Right renal pelvis (tissue), 4 donors: ENCODE measurements at regions not wholly inside any gene's neighbourhood (a gene's known extent, or its start where the extent isn't known, plus 50 kb on each side); places are given as distances from the start of the nearest gene placed in this dataset.

ENCODE experiments used
- DNase-seq, 4 donors: peaks; one replicate each; pipeline ENCODE4 v3.0.0-alpha.2; 2013; ENCODE audit warnings: low read depth in 4 of 4, low spot score in 3 of 4, missing footprints in 1 of 4

- DNase-seq, result no peak
Observed at GRCh38 chr9:87115785-87116184, 168.5 kb upstream of the GAS1 start.

- no peak for DNase-seq
Observed at GRCh38 chr9:87116492-87116891, 169.2 kb upstream of the GAS1 start.

- no peak for DNase-seq
Observed at GRCh38 chr9:87118594-87118993, 171.3 kb upstream of the GAS1 start.

GRCh38 chr9:87119328-87119881 lies 172.1 kb upstream of the GAS1 start:
- no peak for DNase-seq

- DNase-seq, result no peak
Observed at GRCh38 chr9:87120610-87121009, 173.3 kb upstream of the GAS1 start.

GRCh38 chr9:87122947-87123685 lies 175.8 kb upstream of the GAS1 start:
- no peak for DNase-seq

GRCh38 chr9:87123830-87124229 lies 176.5 kb upstream of the GAS1 start:
- no peak for DNase-seq

GRCh38 chr9:87125819-87126218 lies 178.5 kb upstream of the GAS1 start:
- DNase-seq, result no peak

- DNase-seq, result no peak
Observed at GRCh38 chr9:87127543-87127942, 180.2 kb upstream of the GAS1 start.

- no peak for DNase-seq
Observed at GRCh38 chr9:87127978-87128614, 180.8 kb upstream of the GAS1 start.

- no peak for DNase-seq
Observed at GRCh38 chr9:87128844-87129493, 181.7 kb upstream of the GAS1 start.

GRCh38 chr9:87135074-87135473 lies 187.8 kb upstream of the GAS1 start:
- DNase-seq, result no peak

GRCh38 chr9:87137718-87138117 lies 190.4 kb upstream of the GAS1 start:
- DNase-seq, result no peak

- no peak for DNase-seq
Observed at GRCh38 chr9:87138128-87139040, 191.1 kb upstream of the GAS1 start.

GRCh38 chr9:87139099-87139730 lies 191.9 kb upstream of the GAS1 start:
- DNase-seq, result no peak

GRCh38 chr9:87140142-87140541 lies 192.8 kb upstream of the GAS1 start:
- no peak for DNase-seq

- DNase-seq, result peak in 1 of 4 donors; percentile 62
Observed at GRCh38 chr9:87140605-87141109, 193.4 kb upstream of the GAS1 start.

- no peak for DNase-seq
Observed at GRCh38 chr9:87141124-87141523, 193.8 kb upstream of the GAS1 start.

GRCh38 chr9:87146933-87147332 lies 199.6 kb upstream of the GAS1 start:
- DNase-seq, result no peak

- DNase-seq, result no peak
Observed at GRCh38 chr9:87147839-87148238, 200.5 kb upstream of the GAS1 start.
